ENCODE measurements at regions not wholly inside any gene's neighbourhood (a gene's known extent, or its start where the extent isn't known, plus 50 kb on each side); places are given as distances from the start of the nearest gene placed in this dataset.

- TF ChIP-seq CTCF (IDR thresholded peaks at IDR 0.05; ENCODE audit: low read depth, low read length), result no peak
- no peak for TF ChIP-seq EZH2phosphoT487 (IDR thresholded peaks at IDR 0.05; ENCODE audit: low read depth)
Measured at GRCh38 chr6:71675386-71675785, 211.0 kb upstream of the RIMS1 start.
